GM23338 (cell line): ENCODE measurements at regions not wholly inside any gene's neighbourhood (a gene's known extent, or its start where the extent isn't known, plus 50 kb on each side); places are given as distances from the start of the nearest gene placed in this dataset.
A peak's percentile ranks its signal among the peaks of the same experiment; 100 is the strongest.

Source experiments
- ATAC-seq: fragments of 200-7000 bp; cut with Tn5 transposase; 3 replicates; pipeline ENCODE4 v1.9.1; 2020
- DNase-seq: peaks from one replicate; pipeline ENCODE4 v3.0.0-alpha.2; 2015; ENCODE audit warnings: low spot score
- H2AFZ ChIP-seq: fragments of 200-600 bp; sonication (generic); 2 replicates; pipeline ENCODE4 v1.8.0; 2016; ENCODE audit warnings: antibody characterized with exemption, mild to moderate bottlenecking, moderate library complexity
- H3F3A ChIP-seq: fragments of 200-600 bp; sonication (generic); replicated peaks from 2 replicates; pipeline ENCODE4 v1.8.0; 2017; ENCODE audit warnings: antibody characterized with exemption, mixed run types, low read depth
- H3K27ac ChIP-seq: fragments of 200-600 bp; sonication (generic); 2 replicates; pipeline ENCODE4 v1.6.1; 2016; ENCODE audit warnings: low read depth
- H3K27me3 ChIP-seq: fragments of 200-600 bp; sonication (generic); 2 replicates; pipeline ENCODE4 v1.8.0; 2016; ENCODE audit warnings: mild to moderate bottlenecking, mixed run types, moderate library complexity; ENCODE audit not compliant: insufficient read depth
- H3K36me3 ChIP-seq: fragments of 200-600 bp; sonication (generic); 2 replicates; pipeline ENCODE4 v1.8.0; 2016; ENCODE audit warnings: mild to moderate bottlenecking; ENCODE audit not compliant: insufficient read depth
- H3K4me1 ChIP-seq: fragments of 200-600 bp; sonication (generic); 2 replicates; pipeline ENCODE4 v1.8.0; 2016; ENCODE audit warnings: mild to moderate bottlenecking, moderate library complexity; ENCODE audit not compliant: insufficient read depth
- H3K4me2 ChIP-seq: fragments of 200-600 bp; sonication (generic); 2 replicates; pipeline ENCODE4 v1.7.1; 2017; ENCODE audit warnings: mixed run types
- H3K4me3 ChIP-seq: fragments of 200-600 bp; sonication (generic); 2 replicates; pipeline ENCODE4 v1.6.1; 2016; ENCODE audit warnings: mixed run types
- H3K79me2 ChIP-seq: fragments of 200-600 bp; sonication (generic); replicated peaks from 2 replicates; pipeline ENCODE4 v1.8.0; 2017; ENCODE audit warnings: mild to moderate bottlenecking; ENCODE audit not compliant: insufficient read depth
- H3K9me2 ChIP-seq: fragments of 200-600 bp; sonication (generic); 2 replicates; pipeline ENCODE4 v1.8.0; 2017; ENCODE audit not compliant: insufficient read depth
- H4K20me1 ChIP-seq: fragments of 200-600 bp; sonication (generic); replicated peaks from 2 replicates; pipeline ENCODE4 v1.8.0; 2017; ENCODE audit warnings: mild to moderate bottlenecking; ENCODE audit not compliant: insufficient read depth
- H3K27ac Mint-ChIP-seq: 2 replicates; pipeline ENCODE4 v1.8.0; 2020; ENCODE audit warnings: inconsistent platforms, mild to moderate bottlenecking, moderate library complexity, mixed read lengths
- H3K27me3 Mint-ChIP-seq: 3 replicates; pipeline ENCODE4 v1.8.0; 2022; ENCODE audit warnings: low read depth, mild to moderate bottlenecking, moderate library complexity, mixed read lengths, inconsistent platforms; ENCODE audit not compliant: insufficient read depth, poor library complexity
- H3K36me3 Mint-ChIP-seq: 3 replicates; pipeline ENCODE4 v1.8.0; 2021; ENCODE audit warnings: low read depth, mild to moderate bottlenecking, inconsistent platforms, moderate library complexity, mixed read lengths
- H3K4me1 Mint-ChIP-seq: 3 replicates; pipeline ENCODE4 v1.8.0; 2020; ENCODE audit warnings: mild to moderate bottlenecking, inconsistent platforms, mixed read lengths
- H3K4me3 Mint-ChIP-seq: 3 replicates; pipeline ENCODE4 v1.8.0; 2021; ENCODE audit warnings: moderate library complexity, mild to moderate bottlenecking, inconsistent platforms, mixed read lengths
- H3K9me3 Mint-ChIP-seq: 3 replicates; pipeline ENCODE4 v1.8.0; 2020; ENCODE audit warnings: moderate library complexity, mild to moderate bottlenecking, inconsistent platforms, mixed read lengths
- CREB1 ChIP-seq: fragments of 250-450 bp; sonication (Bioruptor Pico); IDR thresholded peaks from 2 replicates; pipeline ENCODE4 v1.5.0; 2020; ENCODE audit warnings: low read depth, mild to moderate bottlenecking, moderate library complexity
- EZH2phosphoT487 ChIP-seq: fragments of 200-600 bp; sonication (generic); IDR thresholded peaks from one replicate; pipeline ENCODE4 v1.8.1; 2018; ENCODE audit warnings: antibody characterized with exemption; ENCODE audit not compliant: unreplicated experiment
- JUNB ChIP-seq: IDR thresholded peaks from one replicate; pipeline ENCODE4 v1.6.1; 2016; ENCODE audit warnings: antibody characterized with exemption; ENCODE audit not compliant: unreplicated experiment
- NANOG ChIP-seq: IDR thresholded peaks from 2 replicates; pipeline ENCODE4 v1.6.1; 2016; ENCODE audit warnings: antibody characterized with exemption, borderline replicate concordance
- POLR2AphosphoS5 ChIP-seq: IDR thresholded peaks from 2 replicates; pipeline ENCODE4 v1.6.1; 2016; ENCODE audit warnings: antibody characterized with exemption, low read depth
- ZNF331 ChIP-seq: fragments of 250-450 bp; sonication (Bioruptor Pico); IDR thresholded peaks from 2 replicates; pipeline ENCODE4 v1.5.0; 2020; ENCODE audit warnings: low read depth, mild to moderate bottlenecking, moderate library complexity
- ZNF462 ChIP-seq: fragments of 250-450 bp; sonication (Bioruptor Pico); IDR thresholded peaks from 2 replicates; pipeline ENCODE4 v1.5.0; 2020; ENCODE audit warnings: mild to moderate bottlenecking, moderate library complexity
- TF ChIP-seq, protein P1 (sequence below): IDR thresholded peaks from one replicate; pipeline ENCODE4 v1.6.1; 2018; ENCODE audit warnings: antibody characterized with exemption; ENCODE audit not compliant: unreplicated experiment
- TF ChIP-seq, protein P2 (sequence below), 2 experiments: fragments of 200-600 bp in 1 of 2; sonication (generic) in 1 of 2; conservative IDR thresholded peaks; 2 replicates each; pipeline versions ENCODE4 v1.5.1 to v1.6.1; 2016 to 2017; ENCODE audit warnings: antibody characterized with exemption in 2 of 2, low read depth in 2 of 2, mild to moderate bottlenecking in 2 of 2, moderate library complexity in 1 of 2

GRCh38 chr2:30359644-30360167, 87.3 kb upstream of the LCLAT1 start:
- Histone ChIP-seq H3K4me3 (no peak overlapping the region), H3K4me2 (no peak overlapping the region), H3K4me1 (peaks cover 5% of the 10 kb centered on the region; the same call in 1 of the 2 replicates), H3K27me3 (no peaks in the 10 kb centered on the region), H3K36me3 (no peaks in the 10 kb centered on the region), H3K9me2 (no peaks in the 10 kb centered on the region), H3K27ac (no peak overlapping the region), H4K20me1 (no peaks in the 10 kb centered on the region), H3F3A (no peaks in the 10 kb centered on the region), H3K79me2 (no peaks in the 10 kb centered on the region), H2AFZ (no peak overlapping the region)
- H3K27me3 Mint-ChIP-seq = peaks cover 2% of the 10 kb centered on the region
- no peak for DNase-seq
- H3K4me1 Mint-ChIP-seq = peaks cover 7% of the 10 kb centered on the region
- no peaks in the 10 kb centered on the region for H3K36me3 Mint-ChIP-seq
- TF ChIP-seq NANOG (no peak), JUNB (no peak), CREB1 (CRISPR knock-in tag) (no peak)
- TF ChIP-seq, protein P1, sequence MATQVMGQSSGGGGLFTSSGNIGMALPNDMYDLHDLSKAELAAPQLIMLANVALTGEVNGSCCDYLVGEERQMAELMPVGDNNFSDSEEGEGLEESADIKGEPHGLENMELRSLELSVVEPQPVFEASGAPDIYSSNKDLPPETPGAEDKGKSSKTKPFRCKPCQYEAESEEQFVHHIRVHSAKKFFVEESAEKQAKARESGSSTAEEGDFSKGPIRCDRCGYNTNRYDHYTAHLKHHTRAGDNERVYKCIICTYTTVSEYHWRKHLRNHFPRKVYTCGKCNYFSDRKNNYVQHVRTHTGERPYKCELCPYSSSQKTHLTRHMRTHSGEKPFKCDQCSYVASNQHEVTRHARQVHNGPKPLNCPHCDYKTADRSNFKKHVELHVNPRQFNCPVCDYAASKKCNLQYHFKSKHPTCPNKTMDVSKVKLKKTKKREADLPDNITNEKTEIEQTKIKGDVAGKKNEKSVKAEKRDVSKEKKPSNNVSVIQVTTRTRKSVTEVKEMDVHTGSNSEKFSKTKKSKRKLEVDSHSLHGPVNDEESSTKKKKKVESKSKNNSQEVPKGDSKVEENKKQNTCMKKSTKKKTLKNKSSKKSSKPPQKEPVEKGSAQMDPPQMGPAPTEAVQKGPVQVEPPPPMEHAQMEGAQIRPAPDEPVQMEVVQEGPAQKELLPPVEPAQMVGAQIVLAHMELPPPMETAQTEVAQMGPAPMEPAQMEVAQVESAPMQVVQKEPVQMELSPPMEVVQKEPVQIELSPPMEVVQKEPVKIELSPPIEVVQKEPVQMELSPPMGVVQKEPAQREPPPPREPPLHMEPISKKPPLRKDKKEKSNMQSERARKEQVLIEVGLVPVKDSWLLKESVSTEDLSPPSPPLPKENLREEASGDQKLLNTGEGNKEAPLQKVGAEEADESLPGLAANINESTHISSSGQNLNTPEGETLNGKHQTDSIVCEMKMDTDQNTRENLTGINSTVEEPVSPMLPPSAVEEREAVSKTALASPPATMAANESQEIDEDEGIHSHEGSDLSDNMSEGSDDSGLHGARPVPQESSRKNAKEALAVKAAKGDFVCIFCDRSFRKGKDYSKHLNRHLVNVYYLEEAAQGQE = no peak
- no peak overlapping the region for H3K27ac Mint-ChIP-seq
- no peaks in the 10 kb centered on the region for H3K9me3 Mint-ChIP-seq
- H3K4me3 Mint-ChIP-seq = no peak overlapping the region
- ATAC-seq = no peak

GRCh38 chr2:30361751-30362394, 85.2 kb upstream of the LCLAT1 start:
- no peaks in the 10 kb centered on the region for H3K36me3 Mint-ChIP-seq
- H2AFZ ChIP-seq = 0 out of 2 replicates have a peak overlapping the region, but pooled peaks have one; percentile 38
- TF ChIP-seq NANOG (no peak), POLR2AphosphoS5 (no peak), JUNB (no peak), CREB1 (CRISPR knock-in tag) (no peak), ZNF331 (CRISPR knock-in tag) (no peak), ZNF462 (CRISPR knock-in tag) (no peak), EZH2phosphoT487 (no peak)
- TF ChIP-seq, protein P2, sequence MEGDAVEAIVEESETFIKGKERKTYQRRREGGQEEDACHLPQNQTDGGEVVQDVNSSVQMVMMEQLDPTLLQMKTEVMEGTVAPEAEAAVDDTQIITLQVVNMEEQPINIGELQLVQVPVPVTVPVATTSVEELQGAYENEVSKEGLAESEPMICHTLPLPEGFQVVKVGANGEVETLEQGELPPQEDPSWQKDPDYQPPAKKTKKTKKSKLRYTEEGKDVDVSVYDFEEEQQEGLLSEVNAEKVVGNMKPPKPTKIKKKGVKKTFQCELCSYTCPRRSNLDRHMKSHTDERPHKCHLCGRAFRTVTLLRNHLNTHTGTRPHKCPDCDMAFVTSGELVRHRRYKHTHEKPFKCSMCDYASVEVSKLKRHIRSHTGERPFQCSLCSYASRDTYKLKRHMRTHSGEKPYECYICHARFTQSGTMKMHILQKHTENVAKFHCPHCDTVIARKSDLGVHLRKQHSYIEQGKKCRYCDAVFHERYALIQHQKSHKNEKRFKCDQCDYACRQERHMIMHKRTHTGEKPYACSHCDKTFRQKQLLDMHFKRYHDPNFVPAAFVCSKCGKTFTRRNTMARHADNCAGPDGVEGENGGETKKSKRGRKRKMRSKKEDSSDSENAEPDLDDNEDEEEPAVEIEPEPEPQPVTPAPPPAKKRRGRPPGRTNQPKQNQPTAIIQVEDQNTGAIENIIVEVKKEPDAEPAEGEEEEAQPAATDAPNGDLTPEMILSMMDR (conservative IDR thresholded peaks at IDR 0.05; ENCODE audit: low read depth in 2 of 2) = no peak

More at GRCh38 chr2:30361751-30362394, 85.2 kb upstream of the LCLAT1 start:
- no peaks in the 10 kb centered on the region for H3K9me3 Mint-ChIP-seq
- no peak for ATAC-seq
- H3K4me3 Mint-ChIP-seq = no peak overlapping the region
- H3K27me3 Mint-ChIP-seq = peaks cover 2% of the 10 kb centered on the region
- Histone ChIP-seq H3K4me1 (peaks cover 5% of the 10 kb centered on the region; the same call in 1 of the 2 replicates), H4K20me1 (no peaks in the 10 kb centered on the region), H3K27ac (no peak overlapping the region), H3K4me3 (no peak overlapping the region), H3K9me2 (no peaks in the 10 kb centered on the region), H3K4me2 (no peak overlapping the region), H3K27me3 (no peaks in the 10 kb centered on the region), H3F3A (no peaks in the 10 kb centered on the region), H3K79me2 (no peaks in the 10 kb centered on the region), H3K36me3 (no peaks in the 10 kb centered on the region)
- no peak for DNase-seq
- H3K27ac Mint-ChIP-seq = no peak overlapping the region
- H3K4me1 Mint-ChIP-seq = peaks cover 7% of the 10 kb centered on the region
